ENCODE measurements at regions not wholly inside any gene's neighbourhood (a gene's known extent, or its start where the extent isn't known, plus 50 kb on each side); places are given as distances from the start of the nearest gene placed in this dataset.

DNA sequence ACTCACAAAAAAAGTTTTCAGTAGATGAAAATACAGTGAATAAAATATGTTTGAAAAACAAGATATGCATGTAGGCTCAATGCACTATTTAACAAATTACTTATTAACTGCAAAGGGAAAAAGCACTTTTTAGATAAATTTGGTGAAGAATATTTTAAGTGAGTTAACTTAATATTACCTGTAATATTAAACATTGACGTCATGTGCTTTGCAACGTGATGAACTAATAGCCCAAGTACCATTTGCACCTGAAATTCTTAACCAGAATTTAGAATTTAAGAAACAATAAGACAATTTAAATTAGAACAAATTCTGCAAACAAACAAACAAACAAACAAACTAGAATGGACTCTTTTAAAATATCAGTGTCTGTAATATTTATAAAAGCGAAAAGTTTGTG lies 659.0 kb upstream of the NOVA1 start:
- dilution Hi-C loops (cut with MboI; ENCODE audit: extremely low pct_ligation_motif_present, low sequenced_read_pairs) = no loop called here
- no peaks in the 10 kb centered on the region for H3K9me3 ChIP-seq (ENCODE audit: control insufficient read depth, low read depth, low read length)
- no peak overlapping the region for H3K9ac ChIP-seq (ENCODE audit: control insufficient read depth, extremely low read depth, insufficient read depth, low read length)

GRCh38 chr14:27267876-27268275 lies 670.0 kb upstream of the NOVA1 start:
- no peaks in the 10 kb centered on the region for H3K9me3 ChIP-seq (ENCODE audit: control insufficient read depth, low read depth, low read length)
- no peak overlapping the region for H3K4me3 ChIP-seq (ENCODE audit: control insufficient read depth in 2 of 3, extremely low read depth in 1 of 3, insufficient read depth in 2 of 3, low read depth in 1 of 3, low read length in 3 of 3)
- H3K79me2 ChIP-seq (ENCODE audit: control insufficient read depth, insufficient read depth, low read length) = no peaks in the 10 kb centered on the region
- dilution Hi-C loops (cut with MboI; ENCODE audit: extremely low pct_ligation_motif_present, low sequenced_read_pairs) = no loop called here
- H3K9me1 ChIP-seq (ENCODE audit: control insufficient read depth, extremely low read depth, insufficient read depth, low read length) = no peaks in the 10 kb centered on the region
- DNase-seq (ENCODE audit: low read depth, low spot score) (no peak), FAIRE-seq (no peak)
- no peak overlapping the region for H3K4me2 ChIP-seq (ENCODE audit: control insufficient read depth, extremely low read depth, insufficient read depth, low read depth, low read length)
- H3K4me1 ChIP-seq (ENCODE audit: control insufficient read depth, extremely low read depth, insufficient read depth, low read length) = no peaks in the 10 kb centered on the region
- H3K9ac ChIP-seq (ENCODE audit: control insufficient read depth, extremely low read depth, insufficient read depth, low read length) = no peak overlapping the region
- no peak overlapping the region for H3K27ac ChIP-seq (ENCODE audit: control insufficient read depth, insufficient read depth, low read length)
- H2AFZ ChIP-seq (ENCODE audit: control insufficient read depth, low read length) = no peak overlapping the region
- no peak for TF ChIP-seq EZH2 (IDR thresholded peaks at IDR 0.05; ENCODE audit: low read length)
- TF ChIP-seq, protein P1, sequence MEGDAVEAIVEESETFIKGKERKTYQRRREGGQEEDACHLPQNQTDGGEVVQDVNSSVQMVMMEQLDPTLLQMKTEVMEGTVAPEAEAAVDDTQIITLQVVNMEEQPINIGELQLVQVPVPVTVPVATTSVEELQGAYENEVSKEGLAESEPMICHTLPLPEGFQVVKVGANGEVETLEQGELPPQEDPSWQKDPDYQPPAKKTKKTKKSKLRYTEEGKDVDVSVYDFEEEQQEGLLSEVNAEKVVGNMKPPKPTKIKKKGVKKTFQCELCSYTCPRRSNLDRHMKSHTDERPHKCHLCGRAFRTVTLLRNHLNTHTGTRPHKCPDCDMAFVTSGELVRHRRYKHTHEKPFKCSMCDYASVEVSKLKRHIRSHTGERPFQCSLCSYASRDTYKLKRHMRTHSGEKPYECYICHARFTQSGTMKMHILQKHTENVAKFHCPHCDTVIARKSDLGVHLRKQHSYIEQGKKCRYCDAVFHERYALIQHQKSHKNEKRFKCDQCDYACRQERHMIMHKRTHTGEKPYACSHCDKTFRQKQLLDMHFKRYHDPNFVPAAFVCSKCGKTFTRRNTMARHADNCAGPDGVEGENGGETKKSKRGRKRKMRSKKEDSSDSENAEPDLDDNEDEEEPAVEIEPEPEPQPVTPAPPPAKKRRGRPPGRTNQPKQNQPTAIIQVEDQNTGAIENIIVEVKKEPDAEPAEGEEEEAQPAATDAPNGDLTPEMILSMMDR (optimal IDR thresholded peaks at IDR 0.05 in 1 of 3, IDR thresholded peaks at IDR 0.05 in 1 of 3, conservative IDR thresholded peaks at IDR 0.05 in 1 of 3; ENCODE audit: extremely low read depth in 1 of 3, insufficient read depth in 2 of 3, low read length in 3 of 3) = no peak
- no peaks in the 10 kb centered on the region for H3K27me3 ChIP-seq (ENCODE audit: control insufficient read depth, extremely low read depth, insufficient read depth, low read length)
- no peaks in the 10 kb centered on the region for H4K20me1 ChIP-seq (ENCODE audit: control insufficient read depth, extremely low read depth, insufficient read depth, low read length)
- H3K36me3 ChIP-seq (ENCODE audit: control insufficient read depth in 2 of 2, extremely low read depth in 1 of 2, insufficient read depth in 2 of 2, low read length in 2 of 2) = no peaks in the 10 kb centered on the region

More for the DNA sequence above, 659.0 kb upstream of the NOVA1 start:
- no peaks in the 10 kb centered on the region for H4K20me1 ChIP-seq (ENCODE audit: control insufficient read depth, extremely low read depth, insufficient read depth, low read length)
- DNase-seq (ENCODE audit: low read depth, low spot score) = no peak
- H3K79me2 ChIP-seq (ENCODE audit: control insufficient read depth, insufficient read depth, low read length) = no peaks in the 10 kb centered on the region
- no peak overlapping the region for H3K4me3 ChIP-seq (ENCODE audit: control insufficient read depth in 2 of 3, extremely low read depth in 1 of 3, insufficient read depth in 2 of 3, low read depth in 1 of 3, low read length in 3 of 3)
- no peak overlapping the region for H3K4me2 ChIP-seq (ENCODE audit: control insufficient read depth, extremely low read depth, insufficient read depth, low read depth, low read length)
- no peak for TF ChIP-seq EZH2 (IDR thresholded peaks at IDR 0.05; ENCODE audit: low read length)
- TF ChIP-seq, protein P1 (optimal IDR thresholded peaks at IDR 0.05 in 1 of 3, IDR thresholded peaks at IDR 0.05 in 1 of 3, conservative IDR thresholded peaks at IDR 0.05 in 1 of 3; ENCODE audit: extremely low read depth in 1 of 3, insufficient read depth in 2 of 3, low read length in 3 of 3) = no peak
- H3K27ac ChIP-seq (ENCODE audit: control insufficient read depth, insufficient read depth, low read length) = no peak overlapping the region
- H3K27me3 ChIP-seq (ENCODE audit: control insufficient read depth, extremely low read depth, insufficient read depth, low read length) = no peaks in the 10 kb centered on the region
- no peak for FAIRE-seq
- no peak overlapping the region for H2AFZ ChIP-seq (ENCODE audit: control insufficient read depth, low read length)
- H3K4me1 ChIP-seq (ENCODE audit: control insufficient read depth, extremely low read depth, insufficient read depth, low read length) = no peaks in the 10 kb centered on the region
- H3K9me1 ChIP-seq (ENCODE audit: control insufficient read depth, extremely low read depth, insufficient read depth, low read length) = no peaks in the 10 kb centered on the region
- no peaks in the 10 kb centered on the region for H3K36me3 ChIP-seq (ENCODE audit: control insufficient read depth in 2 of 2, extremely low read depth in 1 of 2, insufficient read depth in 2 of 2, low read length in 2 of 2)

Data from keratinocyte (primary cell).